ENCODE measurements at regions not wholly inside any gene's neighbourhood (a gene's known extent, or its start where the extent isn't known, plus 50 kb on each side); places are given as distances from the start of the nearest gene placed in this dataset.

GRCh38 chr22:48516571-48516970 is 1311.1 kb downstream of the BRD1 start (continued):
- TF ChIP-seq, protein P1, sequence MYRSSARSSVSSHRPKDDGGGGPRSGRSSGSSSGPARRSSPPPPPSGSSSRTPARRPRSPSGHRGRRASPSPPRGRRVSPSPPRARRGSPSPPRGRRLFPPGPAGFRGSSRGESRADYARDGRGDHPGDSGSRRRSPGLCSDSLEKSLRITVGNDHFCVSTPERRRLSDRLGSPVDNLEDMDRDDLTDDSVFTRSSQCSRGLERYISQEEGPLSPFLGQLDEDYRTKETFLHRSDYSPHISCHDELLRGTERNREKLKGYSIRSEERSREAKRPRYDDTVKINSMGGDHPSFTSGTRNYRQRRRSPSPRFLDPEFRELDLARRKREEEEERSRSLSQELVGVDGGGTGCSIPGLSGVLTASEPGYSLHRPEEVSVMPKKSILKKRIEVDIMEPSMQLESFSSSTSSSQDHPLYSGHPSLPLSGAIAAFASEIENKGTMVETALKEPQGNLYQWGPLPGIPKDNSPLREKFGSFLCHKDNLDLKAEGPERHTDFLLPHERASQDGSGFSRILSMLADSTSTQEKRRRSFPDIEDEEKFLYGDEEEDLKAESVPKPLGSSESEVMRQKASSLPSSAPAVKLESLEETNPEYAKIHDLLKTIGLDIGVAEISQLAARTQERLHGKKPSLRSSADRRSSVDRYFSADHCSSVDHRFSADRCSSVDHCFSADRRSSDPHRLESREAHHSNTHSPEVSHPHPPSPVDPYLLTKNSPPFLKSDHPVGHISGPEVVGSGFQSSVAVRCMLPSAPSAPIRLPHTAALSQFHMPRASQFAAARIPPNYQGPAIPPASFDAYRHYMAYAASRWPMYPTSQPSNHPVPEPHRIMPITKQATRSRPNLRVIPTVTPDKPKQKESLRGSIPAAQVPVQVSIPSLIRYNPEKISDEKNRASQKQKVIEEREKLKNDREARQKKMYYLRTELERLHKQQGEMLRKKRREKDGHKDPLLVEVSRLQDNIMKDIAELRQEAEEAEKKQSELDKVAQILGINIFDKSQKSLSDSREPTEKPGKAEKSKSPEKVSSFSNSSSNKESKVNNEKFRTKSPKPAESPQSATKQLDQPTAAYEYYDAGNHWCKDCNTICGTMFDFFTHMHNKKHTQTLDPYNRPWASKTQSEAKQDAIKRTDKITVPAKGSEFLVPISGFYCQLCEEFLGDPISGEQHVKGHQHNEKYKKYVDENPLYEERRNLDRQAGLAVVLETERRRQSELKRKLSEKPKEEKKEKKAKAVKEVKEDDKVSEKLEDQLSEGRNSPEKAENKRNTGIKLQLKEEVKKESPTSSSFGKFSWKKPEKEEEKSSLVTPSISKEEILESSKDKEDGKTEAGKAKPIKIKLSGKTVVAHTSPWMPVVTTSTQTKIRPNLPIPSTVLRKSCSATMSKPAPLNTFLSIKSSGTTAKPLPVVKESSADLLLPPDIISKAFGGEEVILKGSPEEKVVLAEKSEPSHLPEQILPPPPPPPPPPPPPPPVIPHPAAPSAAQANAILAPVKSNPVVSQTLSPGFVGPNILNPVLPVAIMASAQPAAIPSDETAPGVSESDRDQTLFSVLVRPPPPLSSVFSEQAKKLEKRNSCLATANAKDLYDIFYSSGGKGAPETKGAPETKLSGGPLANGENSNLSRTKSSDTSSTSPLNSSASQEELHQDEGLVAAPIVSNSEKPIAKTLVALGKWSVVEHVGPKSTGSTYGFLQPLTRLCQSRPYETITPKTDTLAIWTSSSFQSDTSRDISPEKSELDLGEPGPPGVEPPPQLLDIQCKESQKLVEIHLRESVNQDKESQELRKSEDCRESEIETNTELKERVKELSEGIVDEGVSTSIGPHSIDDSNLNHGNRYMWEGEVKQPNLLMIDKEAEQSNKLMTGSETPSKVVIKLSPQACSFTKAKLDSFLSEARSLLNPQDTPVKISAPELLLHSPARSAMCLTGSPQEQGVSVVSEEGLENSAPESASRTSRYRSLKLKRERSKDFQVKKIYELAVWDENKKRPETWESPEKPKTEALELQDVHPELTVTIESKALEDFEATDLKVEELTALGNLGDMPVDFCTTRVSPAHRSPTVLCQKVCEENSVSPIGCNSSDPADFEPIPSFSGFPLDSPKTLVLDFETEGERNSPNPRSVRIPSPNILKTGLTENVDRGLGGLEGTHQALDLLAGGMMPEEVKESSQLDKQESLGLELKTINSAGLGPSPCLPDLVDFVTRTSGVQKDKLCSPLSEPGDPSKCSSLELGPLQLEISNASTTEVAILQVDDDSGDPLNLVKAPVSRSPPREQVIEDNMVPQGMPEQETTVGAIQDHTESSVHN (CRISPR knock-in tag; IDR thresholded peaks at IDR 0.05): no peak
- no peak for TF ChIP-seq ZNF343 (CRISPR knock-in tag; IDR thresholded peaks at IDR 0.05)
- TF ChIP-seq GABPA (IDR thresholded peaks at IDR 0.05; ENCODE audit: low read depth, low read length): no peak
- TF ChIP-seq GABPA (CRISPR knock-in tag; IDR thresholded peaks at IDR 0.05; ENCODE audit: low read depth): no peak
- TF ChIP-seq DZIP1 (CRISPR knock-in tag; IDR thresholded peaks at IDR 0.05): no peak
- TF ChIP-seq HMGA1 (CRISPR knock-in tag; conservative IDR thresholded peaks at IDR 0.05): no peak

All from HepG2 (cell line).